HCEC 1CT (cell line): ENCODE measurements at regions not wholly inside any gene's neighbourhood (a gene's known extent, or its start where the extent isn't known, plus 50 kb on each side); places are given as distances from the start of the nearest gene placed in this dataset.

ENCODE experiments used
- DNase-seq: peaks from one replicate; pipeline ENCODE4 v3.0.0-alpha.2; 2017

DNA sequence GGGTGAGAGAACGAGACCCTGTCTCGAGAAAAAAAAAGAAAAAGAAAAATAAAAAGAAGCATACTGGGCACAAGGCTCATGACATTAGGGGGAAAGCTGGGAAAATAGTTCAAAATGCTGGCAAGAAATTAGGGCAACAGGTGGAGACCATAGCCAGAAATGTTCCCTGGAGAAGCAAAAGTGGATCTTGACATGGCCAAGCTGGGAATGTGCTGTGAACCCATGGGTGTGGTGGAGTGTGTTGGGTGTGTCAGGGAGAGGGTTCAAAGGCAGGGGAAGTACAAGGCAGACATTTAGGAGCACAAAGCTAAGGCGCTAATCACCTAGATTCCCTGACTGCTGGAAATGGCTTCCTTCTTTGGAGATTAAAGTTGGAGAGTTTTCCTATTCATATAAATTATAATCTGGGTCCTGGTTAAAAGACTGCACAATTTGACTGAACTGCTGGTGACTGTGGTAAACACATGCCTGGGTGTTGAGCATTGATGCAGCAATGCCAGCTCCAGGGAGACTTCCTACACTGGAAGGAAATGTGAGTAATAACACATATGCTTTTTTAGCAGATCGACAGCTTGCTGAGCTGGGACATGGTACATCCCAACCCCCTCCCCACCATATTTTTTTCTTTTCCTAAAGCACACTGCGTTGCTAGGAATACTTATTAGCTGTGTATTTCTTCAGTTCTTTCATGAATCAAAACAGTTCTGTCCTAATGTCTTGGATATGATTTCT is 70.1 kb upstream of the ARHGAP21 start:
- peak; percentile 43 for DNase-seq

- no peak for DNase-seq
Observed at GRCh38 chr10:24792638-24793037, 69.0 kb upstream of the ARHGAP21 start.

GRCh38 chr10:24791084-24791726 is 67.5 kb upstream of the ARHGAP21 start:
- DNase-seq: no peak

GRCh38 chr10:24790599-24790998 is 66.9 kb upstream of the ARHGAP21 start:
- DNase-seq: no peak

DNA sequence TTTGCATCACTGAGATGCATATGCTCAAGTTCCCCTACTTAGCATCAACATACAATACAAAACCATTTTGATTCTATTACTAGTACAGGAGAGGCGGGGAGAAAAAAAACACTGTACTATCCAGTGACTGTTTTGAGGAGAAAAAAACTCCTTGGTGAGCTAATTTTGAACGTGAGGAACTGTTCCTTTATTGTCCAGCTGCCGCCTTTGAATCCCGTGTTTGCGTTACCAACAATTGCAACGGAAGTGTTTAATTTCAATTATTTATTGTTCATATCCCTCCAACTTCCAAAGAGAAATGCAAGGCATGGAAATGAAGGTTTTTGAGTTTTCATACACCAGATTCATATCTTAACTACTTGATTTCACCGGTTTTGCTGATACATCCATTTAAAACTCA is 66.4 kb upstream of the ARHGAP21 start:
- DNase-seq: no peak

DNA sequence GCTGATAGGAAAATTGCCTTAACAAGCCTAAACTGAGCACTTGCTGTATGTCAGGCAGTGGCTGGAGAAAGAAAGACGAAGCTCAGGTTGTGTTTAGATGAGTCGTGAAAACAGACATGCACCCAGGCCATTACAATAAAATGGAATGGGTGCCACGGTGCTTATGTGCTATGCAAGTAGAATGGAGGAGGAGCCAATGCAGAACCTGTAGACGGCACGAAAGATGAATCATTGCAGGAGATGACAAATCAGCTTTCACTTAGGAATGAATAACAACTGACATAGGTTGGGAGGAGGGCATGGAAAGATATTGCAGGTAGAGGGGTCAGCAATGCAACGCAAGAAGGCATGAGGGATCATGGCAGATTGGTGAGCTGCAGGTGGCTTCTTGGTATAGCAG is 61.2 kb upstream of the ARHGAP21 start:
- no peak for DNase-seq

DNA sequence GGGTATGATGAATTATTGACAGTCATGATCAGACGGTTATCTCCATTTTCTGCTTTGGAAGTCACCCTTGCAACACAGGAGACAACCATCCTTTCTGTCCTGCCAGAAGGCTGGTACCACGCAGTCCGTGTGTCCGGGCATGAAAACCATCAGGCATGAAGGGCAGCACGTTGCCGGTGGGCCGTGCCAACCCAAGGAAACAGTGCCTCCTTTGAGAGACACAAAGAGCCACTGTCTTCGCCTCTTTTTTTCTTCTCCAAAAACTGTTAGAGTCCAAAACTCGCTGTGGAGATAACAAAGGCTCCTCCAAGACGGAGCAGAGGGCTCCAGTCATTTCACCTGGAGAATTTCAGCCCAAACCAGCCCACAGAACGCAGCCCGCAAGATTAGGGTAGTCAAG is 60.4 kb upstream of the ARHGAP21 start:
- no peak for DNase-seq

GRCh38 chr10:24783504-24783903 is 59.8 kb upstream of the ARHGAP21 start:
- no peak for DNase-seq

DNA sequence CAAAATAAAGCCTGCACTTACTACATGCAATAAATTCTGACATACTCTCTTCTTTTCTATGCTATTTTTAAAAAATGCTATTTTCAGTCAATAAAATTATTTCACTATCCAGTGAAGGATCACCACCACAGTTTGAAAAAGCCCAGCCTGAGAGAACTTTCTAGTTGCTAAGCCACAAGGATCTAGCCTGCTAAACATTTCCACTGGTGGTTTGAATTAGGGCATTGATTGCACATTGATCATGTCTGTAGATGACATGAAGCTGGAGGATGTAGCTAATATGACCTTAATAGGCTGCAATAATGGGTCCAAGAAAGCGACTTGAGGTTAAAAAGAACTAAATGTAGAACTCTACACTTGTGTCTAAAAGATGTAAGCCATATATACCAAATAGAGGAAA is 56.0 kb upstream of the ARHGAP21 start:
- DNase-seq: no peak

- no peak for DNase-seq
Observed at GRCh38 chr10:24778298-24778697, 54.6 kb upstream of the ARHGAP21 start.

DNA sequence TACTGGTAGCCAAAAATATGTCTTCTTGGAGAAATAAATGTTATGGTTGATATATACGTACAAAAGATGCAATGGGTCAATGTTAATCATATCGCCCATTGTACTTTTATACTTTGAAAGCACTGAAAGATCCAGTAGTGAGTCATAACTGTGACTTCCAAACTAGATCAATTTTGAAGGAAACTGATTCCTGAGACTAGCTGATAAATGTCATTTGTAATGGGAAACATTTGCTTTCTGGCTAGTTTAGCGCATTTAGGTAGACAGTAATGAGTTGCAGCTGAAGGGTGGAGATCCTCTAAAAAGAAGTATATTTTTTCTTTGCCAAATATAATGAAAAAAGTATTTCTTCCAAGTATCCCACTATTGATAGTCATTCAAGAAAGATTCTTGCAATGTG is 53.5 kb upstream of the ARHGAP21 start:
- DNase-seq: no peak

- DNase-seq: no peak
Observed at GRCh38 chr10:24773939-24774589, 50.4 kb upstream of the ARHGAP21 start.
